ENCODE measurements at regions not wholly inside any gene's neighbourhood (a gene's known extent, or its start where the extent isn't known, plus 50 kb on each side); places are given as distances from the start of the nearest gene placed in this dataset.
"Not testable (repeated sequence)": the region's sequence is repeated elsewhere in the genome, so short reads cannot be mapped to it uniquely, and the experiment has no call there.

GRCh38 chr2:111316881-111317549, 196.3 kb downstream of the BCL2L11 start:
- not testable (repeated sequence) for DNase-seq (ENCODE audit: low read depth)

DNA sequence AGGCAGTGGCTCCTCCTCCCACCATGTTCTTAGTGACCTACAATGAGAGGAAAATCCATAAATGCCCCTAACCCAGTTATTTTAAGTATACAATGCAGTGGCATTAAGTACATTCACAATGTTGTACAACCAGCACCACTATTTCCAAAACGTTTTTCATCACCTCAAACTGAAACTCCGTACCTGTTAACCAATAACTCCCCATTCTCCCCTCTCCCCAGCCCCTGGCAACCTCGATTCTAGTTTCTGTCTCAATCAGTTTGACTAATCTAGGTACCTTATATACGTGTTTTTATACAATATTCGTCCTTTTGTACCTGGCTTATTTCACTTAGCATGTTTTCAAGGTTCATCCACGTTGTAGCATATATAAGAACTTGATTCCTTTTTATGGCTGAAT, 198.8 kb downstream of the BCL2L11 start:
- DNase-seq (ENCODE audit: low read depth) = not testable (repeated sequence)

DNA sequence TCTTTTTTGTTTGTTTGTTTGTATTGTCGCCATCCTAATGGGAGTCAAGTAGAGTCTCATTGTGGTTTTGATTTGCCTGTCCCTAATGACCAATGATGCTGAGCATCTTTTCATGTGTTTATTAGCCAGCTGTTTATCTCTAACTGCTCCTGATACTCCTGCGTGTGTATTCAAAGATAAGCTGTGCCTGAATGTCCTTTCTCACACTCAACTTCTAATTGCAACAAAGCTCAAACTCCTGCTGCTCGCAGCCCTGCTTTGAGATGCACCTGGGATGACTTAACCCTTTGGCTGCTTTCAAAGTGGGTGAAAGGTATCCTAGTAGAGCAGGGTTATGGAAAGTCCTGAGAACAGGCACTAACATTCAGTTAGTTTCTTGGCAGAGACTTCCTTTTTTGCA, 199.6 kb downstream of the BCL2L11 start:
- DNase-seq (ENCODE audit: low read depth) = not testable (repeated sequence)

DNA sequence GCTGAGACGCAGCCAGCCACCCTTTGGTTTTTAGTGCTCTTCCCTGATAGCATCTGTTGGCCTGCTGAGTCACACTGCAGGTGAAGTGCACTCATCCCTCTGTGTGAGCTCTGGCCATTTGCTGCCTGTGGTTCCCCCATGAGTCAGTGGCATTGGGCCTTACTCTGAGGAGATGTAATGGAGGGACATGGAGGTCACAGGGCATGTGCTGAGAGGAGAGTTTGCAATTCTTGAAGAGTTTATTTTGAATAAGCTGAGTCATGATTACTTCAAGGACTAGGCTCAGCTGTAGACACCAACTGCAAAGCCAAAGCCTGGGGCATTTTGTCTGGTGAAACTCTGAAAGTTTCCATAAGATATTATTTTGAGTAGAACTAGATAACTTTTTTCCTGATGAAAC, 200.3 kb downstream of the BCL2L11 start:
- not testable (repeated sequence) for DNase-seq (ENCODE audit: low read depth)

- not testable (repeated sequence) for DNase-seq (ENCODE audit: low read depth)
Measured at GRCh38 chr2:111323384-111323783, 202.7 kb downstream of the BCL2L11 start.

GRCh38 chr2:111327726-111328125, 207.0 kb downstream of the BCL2L11 start:
- not testable (repeated sequence) for DNase-seq (ENCODE audit: low read depth)

DNA sequence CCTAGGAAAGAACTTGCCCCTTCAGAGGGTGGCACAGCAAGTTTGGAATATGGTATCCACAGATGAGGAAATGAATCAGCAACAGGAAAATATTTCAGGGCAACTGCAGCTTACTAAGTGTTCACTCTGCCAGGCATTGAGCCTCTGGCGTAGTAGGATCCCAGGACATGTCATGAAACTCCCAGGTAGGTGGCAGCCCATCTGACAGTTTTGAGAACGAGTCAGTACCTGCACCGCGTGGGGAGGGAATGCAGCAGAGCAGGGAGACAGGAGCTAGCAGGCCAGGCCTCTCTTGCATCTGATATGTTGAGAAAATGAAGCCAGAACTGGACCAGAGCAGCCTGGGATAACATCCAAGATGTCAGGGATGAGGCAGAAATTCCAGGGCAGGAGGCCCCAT, 208.6 kb downstream of the BCL2L11 start:
- not testable (repeated sequence) for DNase-seq (ENCODE audit: low read depth)

- not testable (repeated sequence) for DNase-seq (ENCODE audit: low read depth)
Measured at GRCh38 chr2:111331099-111331724, 210.5 kb downstream of the BCL2L11 start.

DNA sequence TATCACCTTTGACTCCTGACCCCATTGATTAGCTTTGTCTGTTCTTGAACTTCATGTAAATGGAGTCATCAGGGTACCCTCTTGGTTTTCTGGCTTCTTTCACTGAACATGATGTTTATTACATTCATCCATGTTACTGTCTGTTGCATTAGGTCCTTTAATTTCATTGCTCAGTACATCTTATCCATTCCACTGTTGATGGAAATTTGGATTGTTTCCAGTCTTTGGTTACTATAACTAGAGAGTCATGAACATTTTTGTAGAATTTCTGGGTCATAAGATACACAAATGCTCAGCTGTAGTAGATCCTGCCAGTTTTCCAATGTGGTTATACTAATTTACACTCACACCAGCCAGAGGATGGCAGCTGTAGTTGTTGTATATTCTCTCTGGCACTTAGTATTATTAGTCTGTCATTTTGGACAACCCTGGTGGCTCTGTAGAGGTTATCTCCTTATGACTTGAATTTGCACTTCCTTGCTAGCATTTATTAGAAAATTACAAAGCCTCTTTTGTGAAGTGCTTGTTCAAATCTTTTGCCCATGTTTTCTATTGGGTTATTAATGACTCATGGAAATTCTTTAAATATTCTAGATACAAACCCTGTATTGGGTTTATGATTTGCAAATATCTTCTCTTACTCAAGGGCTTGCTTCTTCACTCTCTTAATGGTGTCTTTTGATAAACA, 214.7 kb downstream of the BCL2L11 start:
- not testable (repeated sequence) for DNase-seq (ENCODE audit: low read depth)

GRCh38 chr2:111338474-111338873, 217.8 kb downstream of the BCL2L11 start:
- DNase-seq (ENCODE audit: low read depth) = not testable (repeated sequence)

DNA sequence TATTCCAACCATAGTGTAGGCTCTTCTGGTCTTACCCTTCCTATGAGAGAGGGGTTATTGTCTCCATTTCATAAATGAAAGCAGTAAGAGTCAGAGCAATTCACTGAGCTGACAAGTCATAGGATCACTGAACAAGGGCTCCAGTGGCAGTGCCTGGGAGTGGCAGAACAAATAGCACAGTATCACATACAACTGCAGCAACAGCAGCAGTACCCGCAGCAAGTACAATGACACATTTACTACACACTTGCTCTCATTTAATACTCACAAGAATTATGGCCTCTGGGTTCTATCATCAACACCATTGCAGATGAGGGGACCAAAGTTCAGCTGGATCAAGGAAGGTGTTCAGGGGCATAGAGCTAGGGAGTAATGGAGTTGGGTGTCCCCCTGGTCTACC, 218.8 kb downstream of the BCL2L11 start:
- not testable (repeated sequence) for DNase-seq (ENCODE audit: low read depth)

DNA sequence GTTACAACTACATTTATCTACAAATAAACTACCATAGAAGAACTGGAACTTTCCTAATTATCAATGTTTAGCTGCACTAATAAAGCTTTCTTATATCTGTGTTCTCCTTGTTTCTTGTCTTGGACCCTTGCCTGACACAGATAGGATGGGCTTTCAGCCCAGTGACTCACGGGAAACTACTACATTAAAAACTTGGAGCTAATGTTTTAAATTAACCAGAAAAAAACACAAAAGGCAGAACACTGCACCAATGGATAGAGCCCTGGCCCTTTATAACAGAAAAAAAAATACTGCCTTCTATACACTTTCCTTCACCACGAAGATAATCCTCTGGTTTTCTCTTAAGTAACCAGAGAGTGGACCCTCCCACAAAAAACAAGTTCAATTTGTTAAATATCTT, 223.9 kb downstream of the BCL2L11 start:
- not testable (repeated sequence) for DNase-seq (ENCODE audit: low read depth)

DNA sequence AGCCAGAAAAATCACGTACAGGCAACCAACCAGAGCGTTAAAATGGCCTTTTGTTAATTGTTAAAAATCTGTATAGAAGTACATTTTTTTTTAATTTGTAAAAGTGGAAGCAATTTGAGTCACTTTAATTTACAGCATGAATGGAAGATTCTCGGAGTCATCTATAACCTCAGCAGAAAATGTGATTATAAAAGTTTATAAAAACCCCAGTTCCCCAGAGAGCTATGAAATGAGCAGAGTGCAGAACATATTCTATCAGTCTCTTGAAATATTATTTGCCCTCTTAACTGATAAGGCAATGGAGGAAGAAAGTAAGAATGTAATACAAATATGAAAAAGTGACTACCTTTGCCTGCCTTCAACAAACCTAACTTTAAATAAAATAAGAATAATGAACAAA, 224.7 kb downstream of the BCL2L11 start:
- DNase-seq (ENCODE audit: low read depth) = not testable (repeated sequence)

- not testable (repeated sequence) for DNase-seq (ENCODE audit: low read depth)
Measured at GRCh38 chr2:111346018-111346930, 225.6 kb downstream of the BCL2L11 start.

GRCh38 chr2:111347695-111348094, 227.0 kb downstream of the BCL2L11 start:
- not testable (repeated sequence) for DNase-seq (ENCODE audit: low read depth)

- DNase-seq (ENCODE audit: low read depth) = not testable (repeated sequence)
Measured at GRCh38 chr2:111348316-111348715, 227.6 kb downstream of the BCL2L11 start.

DNA sequence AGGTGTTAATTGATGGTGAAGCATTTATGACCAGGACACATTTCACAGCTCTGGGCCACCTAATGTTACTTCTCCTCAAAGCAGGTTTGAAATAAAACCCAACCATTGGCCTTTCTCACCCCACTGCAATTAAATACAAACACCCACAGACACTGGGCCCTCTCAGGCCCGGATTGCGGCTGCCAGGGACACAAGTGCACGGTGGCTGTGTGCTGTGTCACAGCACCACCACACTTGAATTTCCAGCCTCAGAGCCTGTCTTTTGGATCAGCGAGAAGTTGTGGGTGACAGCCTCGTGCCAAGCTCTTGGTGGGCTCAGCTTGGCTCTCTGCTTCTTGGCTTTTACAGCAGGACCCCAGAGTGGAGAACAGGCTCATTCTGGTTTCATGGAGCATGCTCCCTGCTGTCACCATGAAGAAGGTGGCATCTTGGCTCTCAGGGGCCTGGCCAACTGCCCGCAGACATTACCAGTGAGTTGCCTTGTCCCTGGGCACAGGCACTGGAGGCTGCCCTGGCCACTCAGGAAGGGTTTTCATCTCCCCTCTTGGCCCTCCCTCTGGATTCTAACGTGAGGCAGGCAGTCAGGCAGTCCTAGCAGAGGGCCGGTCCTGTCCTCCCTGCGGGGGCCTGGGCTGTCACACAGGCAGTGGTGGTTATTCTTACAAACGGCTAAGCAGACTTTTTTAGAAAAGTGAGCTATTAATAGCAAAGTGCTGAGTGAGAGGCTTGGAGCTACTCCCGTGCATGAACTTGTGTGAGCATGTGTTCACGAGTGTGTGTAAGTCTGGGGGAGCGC, 234.5 kb downstream of the BCL2L11 start:
- not testable (repeated sequence) for DNase-seq (ENCODE audit: low read depth)

DNA sequence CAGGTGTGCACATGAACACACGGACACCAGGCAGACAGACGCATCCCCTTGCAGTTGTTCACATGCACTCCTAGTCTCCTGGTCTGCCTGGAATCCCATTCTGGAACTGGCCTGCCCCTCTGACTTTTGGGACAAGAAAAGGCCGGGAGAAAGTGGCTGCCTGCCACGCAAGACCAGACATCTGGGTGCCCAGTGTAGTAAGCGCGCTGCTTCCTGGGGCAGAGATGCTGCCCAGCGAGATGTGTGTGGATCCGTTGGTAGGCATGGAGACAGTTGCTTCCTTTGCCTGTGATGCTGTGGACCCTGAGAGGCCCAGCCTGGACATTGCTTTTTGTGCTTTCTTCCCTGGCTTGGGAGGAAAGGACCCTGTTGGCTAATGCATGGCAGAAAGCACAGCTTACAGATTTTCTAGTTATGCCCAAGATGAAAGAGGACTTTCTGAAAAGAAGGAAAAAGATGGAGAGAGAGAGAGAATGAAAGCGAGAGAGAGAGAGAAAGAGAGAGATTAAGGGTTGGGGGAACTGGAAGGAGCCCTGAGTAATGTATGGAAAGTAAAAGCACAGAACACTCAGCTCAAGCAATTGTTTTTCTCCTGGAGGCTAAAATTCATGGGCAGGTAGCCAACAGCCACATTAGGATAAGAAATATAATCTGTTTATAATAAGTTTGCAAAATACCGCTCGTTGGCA, 235.3 kb downstream of the BCL2L11 start:
- not testable (repeated sequence) for DNase-seq (ENCODE audit: low read depth)

DNA sequence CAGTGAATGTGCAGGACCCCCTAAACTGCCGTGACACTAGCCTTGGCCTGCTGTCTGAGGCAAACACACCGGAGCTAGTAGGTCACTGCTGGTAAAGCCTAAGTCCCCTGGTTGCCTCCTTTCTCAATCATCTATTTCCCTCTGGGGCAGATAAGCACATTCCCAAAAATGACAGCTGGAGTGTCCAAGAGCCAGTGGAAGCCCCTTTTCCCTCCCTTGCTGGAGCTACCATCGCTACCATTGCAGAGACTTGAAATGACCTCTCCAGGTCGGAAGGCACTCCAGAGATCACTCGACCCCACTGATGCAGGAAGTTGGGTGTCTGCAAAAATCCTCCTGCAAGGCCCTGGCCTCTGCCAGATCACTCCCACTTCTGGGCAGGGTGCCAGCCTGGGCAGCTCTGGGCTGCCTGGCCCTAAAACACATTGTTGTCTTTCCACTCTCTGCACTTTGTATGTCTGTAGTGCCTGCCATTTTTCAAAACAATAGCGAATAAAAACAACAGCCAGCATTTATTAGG, 235.9 kb downstream of the BCL2L11 start:
- not testable (repeated sequence) for DNase-seq (ENCODE audit: low read depth)

- DNase-seq (ENCODE audit: low read depth) = not testable (repeated sequence)
Measured at GRCh38 chr2:111365986-111366640, 245.4 kb downstream of the BCL2L11 start.

Measured in stimulated activated CD8-positive, alpha-beta memory T cell treated with anti-CD3 and anti-CD28 coated beads, Interleukin-4, amount 100 ng/mL, for 24 hours (primary cell).